BLaER1 (cell line): ENCODE measurements at regions not wholly inside any gene's neighbourhood (a gene's known extent, or its start where the extent isn't known, plus 50 kb on each side); places are given as distances from the start of the nearest gene placed in this dataset.
"Not testable (repeated sequence)": the region's sequence is repeated elsewhere in the genome, so short reads cannot be mapped to it uniquely, and the experiment has no call there.

ENCODE experiments used
- H3K27ac ChIP-seq: shearing (Covaris generic); formaldehyde crosslinking; 2 replicates; pipeline ENCODE4 v1.8.1; 2022
- H3K27me3 ChIP-seq: shearing (Covaris generic); formaldehyde crosslinking; 2 replicates; pipeline ENCODE4 v1.8.1; 2022
- H3K36me3 ChIP-seq: shearing (Covaris generic); formaldehyde crosslinking; 2 replicates; pipeline ENCODE4 v1.8.1; 2022
- H3K4me1 ChIP-seq: shearing (Covaris generic); formaldehyde crosslinking; 2 replicates; pipeline ENCODE4 v1.8.1; 2022
- H3K4me2 ChIP-seq: shearing (Covaris generic); formaldehyde crosslinking; 2 replicates; pipeline ENCODE4 v1.8.1; 2022
- H3K4me3 ChIP-seq: shearing (Covaris generic); formaldehyde crosslinking; 2 replicates; pipeline ENCODE4 v1.8.1; 2022
- H3K9ac ChIP-seq: shearing (Covaris generic); formaldehyde crosslinking; 2 replicates; pipeline ENCODE4 v1.8.1; 2022
- H3K9me3 ChIP-seq: shearing (Covaris generic); formaldehyde crosslinking; 2 replicates; pipeline ENCODE4 v1.8.1; 2022
- H4K20me1 ChIP-seq: shearing (Covaris generic); formaldehyde crosslinking; 2 replicates; pipeline ENCODE4 v1.8.1; 2022
- Cebpa-rat ChIP-seq: shearing (Covaris generic); IDR thresholded peaks from 2 replicates; pipeline ENCODE4 v1.8.1; 2022

- Histone ChIP-seq H3K4me1 (peaks cover 3% of the 10 kb centered on the region), H3K4me3 (no peak overlapping the region), H3K27me3 (no peaks in the 10 kb centered on the region), H4K20me1 (no peaks in the 10 kb centered on the region), H3K9ac (no peak overlapping the region), H3K36me3 (no peaks in the 10 kb centered on the region), H3K9me3 (no peaks in the 10 kb centered on the region), H3K4me2 (no peak overlapping the region), H3K27ac (no peak overlapping the region)
- TF ChIP-seq Cebpa-rat = no peak
Measured at GRCh38 chr1:204777591-204777990, 92.1 kb upstream of the LRRN2 start.

GRCh38 chr1:204780630-204781029, 90.0 kb upstream of the NFASC start:
- no peak for TF ChIP-seq Cebpa-rat
- H3K4me3 ChIP-seq = no peak overlapping the region
- H3K9ac ChIP-seq = no peak overlapping the region
- no peaks in the 10 kb centered on the region for H4K20me1 ChIP-seq
- peaks cover 12% of the 10 kb centered on the region for H3K4me1 ChIP-seq
- no peaks in the 10 kb centered on the region for H3K36me3 ChIP-seq
- H3K9me3 ChIP-seq = no peaks in the 10 kb centered on the region
- H3K27me3 ChIP-seq = no peaks in the 10 kb centered on the region
- no peak overlapping the region for H3K4me2 ChIP-seq
- no peak overlapping the region for H3K27ac ChIP-seq

GRCh38 chr1:204782118-204782700, 88.5 kb upstream of the NFASC start:
- no peaks in the 10 kb centered on the region for H3K9me3 ChIP-seq
- peaks cover 12% of the 10 kb centered on the region for H3K4me1 ChIP-seq
- H3K36me3 ChIP-seq = no peaks in the 10 kb centered on the region
- H3K27ac ChIP-seq = no peak overlapping the region
- H4K20me1 ChIP-seq = no peaks in the 10 kb centered on the region
- H3K9ac ChIP-seq = no peak overlapping the region
- H3K4me2 ChIP-seq = no peak overlapping the region
- no peaks in the 10 kb centered on the region for H3K27me3 ChIP-seq
- H3K4me3 ChIP-seq = no peak overlapping the region
- no peak for TF ChIP-seq Cebpa-rat

GRCh38 chr1:204785023-204785422, 85.6 kb upstream of the NFASC start:
- H3K9me3 ChIP-seq, H4K20me1 ChIP-seq, H3K4me2 ChIP-seq, H3K36me3 ChIP-seq, H3K27ac ChIP-seq, H3K9ac ChIP-seq, H3K4me3 ChIP-seq, H3K27me3 ChIP-seq: not testable (repeated sequence)
- peaks cover 24% of the 10 kb centered on the region for H3K4me1 ChIP-seq

GRCh38 chr1:204788470-204788869, 82.2 kb upstream of the NFASC start:
- Histone ChIP-seq H3K4me3 (no peak overlapping the region), H3K27me3 (no peaks in the 10 kb centered on the region), H3K4me1 (peaks cover 17% of the 10 kb centered on the region), H3K9ac (no peak overlapping the region), H3K4me2 (no peak overlapping the region), H3K36me3 (no peaks in the 10 kb centered on the region), H3K27ac (no peak overlapping the region), H4K20me1 (no peaks in the 10 kb centered on the region), H3K9me3 (no peaks in the 10 kb centered on the region)
- TF ChIP-seq Cebpa-rat = peak; percentile 72

GRCh38 chr1:204791453-204792353, 79.0 kb upstream of the NFASC start:
- Histone ChIP-seq H3K36me3 (no peaks in the 10 kb centered on the region), H4K20me1 (no peaks in the 10 kb centered on the region), H3K9me3 (0 out of 2 replicates have a peak, but pooled peaks cover under 1% of the 10 kb centered on the region), H3K4me3 (no peak overlapping the region), H3K9ac (no peak overlapping the region), H3K27ac (no peak overlapping the region), H3K4me2 (no peak overlapping the region), H3K4me1 (peaks cover 28% of the 10 kb centered on the region), H3K27me3 (no peaks in the 10 kb centered on the region)
- no peak for TF ChIP-seq Cebpa-rat

DNA sequence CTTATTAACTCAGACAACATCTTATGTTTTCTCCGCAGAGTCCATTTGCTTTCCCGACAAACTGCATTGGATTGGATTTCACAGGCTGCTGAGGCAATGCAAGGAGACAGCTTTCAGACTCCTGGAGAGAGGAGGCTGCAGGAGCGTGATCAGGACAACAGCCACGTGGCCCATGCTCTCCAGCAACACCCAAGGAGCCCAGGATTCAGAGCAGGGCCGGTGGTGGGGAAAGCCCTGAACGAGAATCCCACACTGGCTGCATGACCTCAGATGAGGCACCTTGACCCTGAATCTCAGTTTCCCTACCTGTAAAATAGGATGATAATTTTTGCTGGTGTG, 78.3 kb upstream of the NFASC start:
- no peak for TF ChIP-seq Cebpa-rat
- peaks cover 28% of the 10 kb centered on the region for H3K4me1 ChIP-seq
- 0 out of 2 replicates have a peak, but pooled peaks cover 4% of the 10 kb centered on the region for H3K9me3 ChIP-seq
- no peak overlapping the region for H3K4me2 ChIP-seq
- no peak overlapping the region for H3K4me3 ChIP-seq
- H3K27me3 ChIP-seq = no peaks in the 10 kb centered on the region
- H3K9ac ChIP-seq = no peak overlapping the region
- no peaks in the 10 kb centered on the region for H3K36me3 ChIP-seq
- no peaks in the 10 kb centered on the region for H4K20me1 ChIP-seq
- H3K27ac ChIP-seq = no peak overlapping the region

DNA sequence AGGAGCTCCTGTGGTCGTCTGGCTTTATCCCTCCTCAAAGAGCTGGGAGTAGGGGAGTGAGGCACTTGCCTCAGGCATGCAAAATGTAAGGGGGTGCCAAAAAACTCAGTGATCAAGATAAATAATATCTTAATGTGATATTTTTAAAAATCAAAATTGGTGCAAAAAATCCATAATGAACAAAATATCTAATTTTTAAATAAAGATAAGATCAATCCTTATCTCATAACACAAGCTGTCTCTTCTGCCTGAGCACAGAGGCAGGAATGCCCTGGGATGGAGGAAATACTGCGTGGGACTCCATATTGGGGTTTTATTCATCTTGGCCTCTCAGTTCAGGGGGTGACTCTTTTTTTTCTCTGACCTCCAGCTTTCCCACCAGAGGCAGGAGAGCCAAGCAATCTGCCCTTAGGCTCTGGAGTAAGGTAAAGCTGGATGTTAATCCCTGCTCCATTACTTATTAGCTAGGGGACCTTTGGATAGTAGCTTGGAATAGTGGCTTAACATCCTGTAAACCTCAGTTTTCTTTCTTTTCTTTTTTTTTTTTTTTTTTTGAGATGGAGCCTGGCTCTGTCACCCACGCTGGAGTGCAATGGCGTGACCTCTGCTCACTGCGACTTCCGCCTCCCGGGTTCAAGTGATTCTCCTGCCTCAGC, 77.3 kb upstream of the NFASC start:
- Histone ChIP-seq H3K27ac (no peak overlapping the region), H3K4me1 (peaks cover 28% of the 10 kb centered on the region), H3K9me3 (0 out of 2 replicates have a peak, but pooled peaks cover 4% of the 10 kb centered on the region), H3K36me3 (no peaks in the 10 kb centered on the region), H3K27me3 (no peaks in the 10 kb centered on the region), H3K4me2 (no peak overlapping the region), H3K9ac (no peak overlapping the region), H3K4me3 (no peak overlapping the region), H4K20me1 (no peaks in the 10 kb centered on the region)
- no peak for TF ChIP-seq Cebpa-rat

DNA sequence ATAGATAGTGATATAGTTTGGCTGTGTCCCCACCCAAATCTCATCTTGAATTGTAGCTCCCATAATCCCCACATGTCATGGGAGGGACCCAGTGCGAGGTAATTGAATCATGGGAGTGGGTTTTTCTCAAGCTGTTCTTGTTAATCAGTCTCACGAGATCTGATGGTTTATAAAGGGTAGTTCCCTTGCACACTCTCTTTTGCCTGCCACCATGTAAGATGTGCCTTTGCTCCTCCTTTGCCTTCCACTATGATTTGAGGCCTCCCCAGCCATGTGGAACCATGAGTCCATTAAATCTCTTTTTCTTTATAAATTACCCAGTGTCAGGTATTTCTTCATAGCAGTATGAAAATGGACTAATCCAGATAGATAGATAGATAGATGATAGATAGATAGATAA, 73.8 kb upstream of the NFASC start:
- H4K20me1 ChIP-seq, H3K27ac ChIP-seq, H3K36me3 ChIP-seq, H3K4me3 ChIP-seq, H3K27me3 ChIP-seq, H3K9ac ChIP-seq, H3K9me3 ChIP-seq, H3K4me2 ChIP-seq: not testable (repeated sequence)
- peaks cover 20% of the 10 kb centered on the region for H3K4me1 ChIP-seq

GRCh38 chr1:204797401-204797800, 73.3 kb upstream of the NFASC start:
- Histone ChIP-seq H3K4me2 (no peak overlapping the region), H3K27ac (no peak overlapping the region), H4K20me1 (no peaks in the 10 kb centered on the region), H3K4me3 (no peak overlapping the region), H3K4me1 (peaks cover 25% of the 10 kb centered on the region), H3K9ac (no peak overlapping the region), H3K36me3 (no peaks in the 10 kb centered on the region), H3K27me3 (no peaks in the 10 kb centered on the region), H3K9me3 (0 out of 2 replicates have a peak, but pooled peaks cover 4% of the 10 kb centered on the region)
- TF ChIP-seq Cebpa-rat = no peak
